ENCODE measurements at regions not wholly inside any gene's neighbourhood (a gene's known extent, or its start where the extent isn't known, plus 50 kb on each side); places are given as distances from the start of the nearest gene placed in this dataset.

- no peak for DNase-seq (ENCODE audit: low read depth, low spot score)
These were observed 134.5 kb upstream of the PCDH10 start for GRCh38 chr4:133014473-133015135.

- no peak for DNase-seq (ENCODE audit: low read depth, low spot score)
These were observed 103.8 kb upstream of the PCDH10 start for GRCh38 chr4:133045288-133045687.

GRCh38 chr4:133046156-133046555 is 102.9 kb upstream of the PCDH10 start:
- no peak for DNase-seq (ENCODE audit: low read depth, low spot score)

- DNase-seq (ENCODE audit: low read depth, low spot score): no peak
These were observed 90.4 kb upstream of the PCDH10 start for GRCh38 chr4:133058701-133059100.

- no peak for DNase-seq (ENCODE audit: low read depth, low spot score)
These were observed 90.0 kb upstream of the PCDH10 start for GRCh38 chr4:133059117-133059516.

DNA sequence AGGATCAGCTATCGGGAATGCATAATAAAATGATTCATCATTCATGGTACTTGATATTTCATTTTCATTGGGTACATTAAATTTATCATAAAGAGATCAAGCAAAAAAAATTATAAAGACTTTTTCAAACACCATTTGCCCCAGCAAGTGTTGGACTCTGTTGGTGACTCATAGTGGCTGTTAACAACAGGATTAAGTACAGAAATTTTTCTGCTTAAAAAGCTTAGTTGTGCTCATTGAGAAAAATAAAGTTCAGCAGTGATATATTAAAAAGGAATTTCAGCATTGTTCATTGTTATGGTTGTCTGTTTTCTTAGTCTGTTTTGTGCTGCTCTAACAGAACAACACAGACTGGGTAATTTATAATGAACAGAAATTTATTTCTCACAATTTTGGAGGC is 86.2 kb upstream of the PCDH10 start:
- DNase-seq (ENCODE audit: low read depth, low spot score): no peak

DNA sequence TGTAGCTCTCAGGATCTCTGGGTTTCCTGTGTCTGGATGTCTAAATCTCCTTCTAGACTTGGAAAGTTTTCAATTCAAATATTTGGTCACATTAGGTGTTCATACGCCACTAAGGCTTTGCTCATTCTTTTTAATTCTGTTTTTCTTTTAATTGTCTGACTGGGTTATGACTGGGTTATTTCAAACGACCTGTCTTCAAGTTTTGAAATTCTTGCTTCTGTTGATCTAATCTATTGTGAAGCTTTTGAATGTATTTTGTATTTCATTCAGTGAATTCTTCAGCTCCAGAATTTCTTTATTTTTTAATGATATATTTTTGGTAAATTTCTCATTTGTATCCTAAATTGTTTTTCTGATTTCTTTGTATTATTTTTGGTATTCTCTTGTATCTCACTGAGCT is 81.0 kb upstream of the PCDH10 start:
- no peak for DNase-seq (ENCODE audit: low read depth, low spot score)

GRCh38 chr4:133081246-133081645 is 67.8 kb upstream of the PCDH10 start:
- DNase-seq (ENCODE audit: low read depth, low spot score): no peak

DNA sequence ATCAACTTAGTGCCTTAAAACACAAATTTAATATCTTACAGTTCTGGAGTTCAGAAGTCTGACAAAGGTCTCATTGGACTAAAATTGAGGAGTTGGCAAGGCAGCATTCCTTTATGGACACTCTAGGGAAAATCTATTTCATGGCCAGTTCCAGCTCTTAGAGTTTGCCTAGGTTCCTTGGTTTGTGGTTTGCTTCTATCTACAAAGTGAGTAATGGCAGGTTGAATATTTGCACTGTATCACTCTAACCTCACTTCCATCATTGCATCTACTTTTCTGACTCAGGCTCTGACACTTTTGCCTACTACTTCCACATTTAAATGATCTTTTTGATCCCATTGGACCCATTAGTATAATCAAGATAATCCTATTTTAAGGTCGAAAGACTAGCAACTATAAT is 64.7 kb upstream of the PCDH10 start:
- no peak for DNase-seq (ENCODE audit: low read depth, low spot score)

- DNase-seq (ENCODE audit: low read depth, low spot score): no peak
These were observed 53.5 kb upstream of the PCDH10 start for GRCh38 chr4:133095591-133095990.

- DNase-seq (ENCODE audit: low read depth, low spot score): peak; percentile 52
These were observed 52.1 kb upstream of the PCDH10 start for GRCh38 chr4:133096972-133097371.
